ENCODE measurements at regions not wholly inside any gene's neighbourhood (a gene's known extent, or its start where the extent isn't known, plus 50 kb on each side); places are given as distances from the start of the nearest gene placed in this dataset.
"Not testable (repeated sequence)": the region's sequence is repeated elsewhere in the genome, so short reads cannot be mapped to it uniquely, and the experiment has no call there.

DNA sequence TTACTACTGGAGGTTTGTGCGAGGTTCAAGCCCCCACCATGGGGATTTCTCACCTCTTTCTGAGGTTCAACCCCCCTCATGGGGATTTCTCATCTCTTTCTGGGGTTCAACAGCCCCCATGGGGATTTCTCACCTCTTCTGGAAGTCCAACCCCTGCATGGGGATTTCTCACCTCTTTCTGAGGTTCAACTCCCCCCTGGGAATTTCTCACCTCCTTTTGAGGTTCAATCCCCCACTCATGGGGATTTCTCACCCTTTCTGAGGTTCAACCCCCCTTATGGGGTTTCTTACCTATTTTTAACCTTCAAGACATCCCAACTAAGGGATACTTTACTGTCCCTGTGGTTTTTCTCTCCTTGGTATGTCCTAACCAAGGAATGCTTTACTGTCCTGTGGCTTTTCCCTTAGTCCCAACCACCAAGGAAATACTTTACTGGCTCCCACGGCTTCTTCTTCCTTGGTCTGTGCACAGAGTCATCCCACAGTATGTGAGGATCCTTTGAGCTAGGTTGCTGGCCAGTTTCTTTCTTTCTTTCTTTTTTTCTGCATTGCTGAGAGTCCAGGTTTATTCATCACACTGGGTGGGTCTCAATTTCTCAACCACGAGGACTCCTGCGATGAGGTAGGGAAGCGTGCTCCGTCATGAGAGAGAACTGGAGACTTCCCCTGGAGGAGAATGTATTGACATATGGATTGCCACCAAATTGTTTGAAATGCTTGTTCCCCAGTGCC lies 2140.2 kb downstream of the TP53TG3F start:
- Mint-ChIP-seq H3K4me3 (no peak overlapping the region), H3K9me3 (peaks cover 36% of the 10 kb centered on the region), H3K4me1 (ENCODE audit: low read depth) (no peaks in the 10 kb centered on the region), H3K27ac (no peak overlapping the region), H3K27me3 (no peaks in the 10 kb centered on the region), H3K36me3 (no peaks in the 10 kb centered on the region)
- POLR2A ChIA-PET, result no interaction called here
- CTCF ChIA-PET, result no interaction called here
- DNase-seq, result no peak
- intact Hi-C loops (cut with micrococcal nuclease), result no loop called here

DNA sequence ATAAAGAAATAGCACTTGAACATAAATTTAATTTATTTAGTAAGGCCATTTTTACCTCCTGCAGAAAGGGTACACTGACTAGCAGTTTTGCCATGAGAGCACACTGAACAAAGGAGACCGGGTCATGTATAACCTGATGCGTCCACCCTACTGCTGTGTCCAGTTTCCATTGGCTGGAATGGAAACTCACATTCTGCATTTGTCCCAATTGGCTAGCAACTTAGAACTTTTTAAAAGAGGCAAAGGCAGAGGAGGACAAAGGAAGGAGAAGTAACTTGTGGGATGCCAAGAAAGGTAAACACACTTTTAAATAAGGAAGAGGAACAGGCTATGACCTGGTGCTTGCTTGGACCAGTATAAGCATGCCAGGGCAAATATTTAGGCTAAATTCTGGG lies 2140.7 kb downstream of the TP53TG3F start:
- POLR2A ChIA-PET; intact Hi-C loops (cut with micrococcal nuclease); H3K4me1 Mint-ChIP-seq (ENCODE audit: low read depth); H3K4me3 Mint-ChIP-seq; H3K27ac Mint-ChIP-seq; H3K36me3 Mint-ChIP-seq; H3K27me3 Mint-ChIP-seq; CTCF ChIA-PET; DNase-seq: not testable (repeated sequence)
- H3K9me3 Mint-ChIP-seq, result peaks cover 33% of the 10 kb centered on the region

DNA sequence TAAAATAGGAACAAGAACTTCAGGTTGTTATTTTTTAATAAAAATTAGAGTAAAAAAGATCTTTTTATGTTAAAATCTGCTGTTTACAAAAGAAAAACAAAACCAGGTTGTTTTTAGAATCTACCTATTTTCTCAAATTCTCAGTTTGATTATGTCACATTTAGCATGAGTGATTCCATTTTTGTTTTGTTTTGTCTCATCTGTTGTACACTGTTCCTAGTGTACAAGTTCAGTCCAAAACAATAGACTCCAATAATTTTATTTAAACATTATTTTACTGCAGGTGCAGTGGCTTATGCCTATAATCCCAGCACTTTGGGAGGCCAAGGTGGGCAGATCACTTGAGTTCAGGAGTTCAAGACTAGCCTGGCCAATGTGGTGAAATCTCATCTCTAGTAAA lies 2142.7 kb downstream of the TP53TG3F start:
- Mint-ChIP-seq H3K36me3 (no peaks in the 10 kb centered on the region), H3K27me3 (no peaks in the 10 kb centered on the region), H3K9me3 (peaks cover 35% of the 10 kb centered on the region), H3K4me1 (ENCODE audit: low read depth) (no peaks in the 10 kb centered on the region), H3K27ac (no peak overlapping the region), H3K4me3 (no peak overlapping the region)
- ChIA-PET POLR2A (no interaction called here), CTCF (no interaction called here)
- intact Hi-C loops (cut with micrococcal nuclease), result no loop called here
- no peak for DNase-seq

DNA sequence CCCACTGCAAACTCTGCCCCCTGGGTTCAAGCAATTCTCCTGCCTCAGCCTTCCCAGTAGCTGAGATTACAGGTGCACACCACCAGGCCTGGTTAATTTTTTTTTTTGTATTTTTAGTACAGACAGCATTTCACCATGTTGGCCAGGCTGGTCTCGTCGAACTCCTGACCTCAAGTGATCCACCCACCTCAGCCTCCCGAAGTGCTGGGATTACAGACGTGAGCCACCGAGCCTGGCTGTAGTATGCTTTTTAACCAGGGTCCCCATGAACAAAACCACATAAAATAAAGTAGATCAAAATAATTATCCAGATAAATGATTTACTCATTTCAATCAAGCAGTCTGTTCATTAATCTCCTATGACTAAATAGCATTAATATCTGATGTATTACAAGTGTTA lies 2144.0 kb downstream of the TP53TG3F start:
- not testable (repeated sequence) for H3K4me3 Mint-ChIP-seq

DNA sequence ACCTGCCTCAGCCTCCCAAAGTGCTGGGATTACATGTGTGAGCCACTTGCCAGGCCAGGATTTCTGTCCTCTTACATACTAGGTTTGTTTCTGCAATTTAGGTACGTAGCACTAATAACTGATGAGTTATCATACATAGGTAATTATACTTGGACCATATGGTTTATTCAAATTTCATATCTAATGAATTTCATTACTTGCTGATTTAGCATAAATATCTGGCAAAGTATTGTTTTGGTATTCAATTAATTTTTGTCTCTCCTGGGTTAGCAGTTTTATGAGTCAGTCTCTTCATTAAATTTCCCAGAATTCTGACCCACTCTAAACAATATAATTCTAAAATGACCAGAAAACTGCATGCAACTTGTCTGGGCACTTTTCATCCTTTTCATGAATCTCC lies 2146.5 kb downstream of the TP53TG3F start:
- Mint-ChIP-seq H3K27me3 (no peaks in the 10 kb centered on the region), H3K4me1 (ENCODE audit: low read depth) (no peaks in the 10 kb centered on the region), H3K36me3 (no peaks in the 10 kb centered on the region), H3K4me3 (no peak overlapping the region), H3K9me3 (peaks cover 14% of the 10 kb centered on the region), H3K27ac (no peak overlapping the region)
- ChIA-PET POLR2A (no interaction called here), CTCF (no interaction called here)
- DNase-seq, result no peak
- intact Hi-C loops (cut with micrococcal nuclease), result no loop called here

More for the DNA sequence above, 2144.0 kb downstream of the TP53TG3F start:
- POLR2A ChIA-PET; H3K4me1 Mint-ChIP-seq (ENCODE audit: low read depth); DNase-seq; H3K27me3 Mint-ChIP-seq; CTCF ChIA-PET; H3K27ac Mint-ChIP-seq; H3K36me3 Mint-ChIP-seq; intact Hi-C loops (cut with micrococcal nuclease): not testable (repeated sequence)
- H3K9me3 Mint-ChIP-seq, result peaks cover 28% of the 10 kb centered on the region

DNA sequence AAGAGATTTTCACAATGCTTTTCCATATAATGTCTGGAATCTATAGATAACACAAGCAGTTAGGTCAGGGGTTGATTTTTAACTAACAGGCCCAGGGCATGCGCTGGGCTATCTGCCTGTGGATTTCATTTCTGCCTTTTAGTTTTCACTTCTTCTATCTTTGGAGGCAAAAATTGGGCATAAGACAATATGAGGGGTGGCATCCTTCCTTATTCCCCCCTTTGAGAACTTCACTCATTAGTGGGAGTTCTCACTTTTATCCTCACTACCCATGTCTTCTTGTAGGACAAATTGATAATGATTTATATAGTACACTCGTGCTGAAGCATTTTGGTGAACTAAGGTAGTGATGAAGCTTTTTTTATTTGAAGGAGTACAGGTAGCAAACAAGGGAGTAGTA lies 2155.5 kb downstream of the TP53TG3F start:
- POLR2A ChIA-PET, H3K36me3 Mint-ChIP-seq: not testable (repeated sequence)

DNA sequence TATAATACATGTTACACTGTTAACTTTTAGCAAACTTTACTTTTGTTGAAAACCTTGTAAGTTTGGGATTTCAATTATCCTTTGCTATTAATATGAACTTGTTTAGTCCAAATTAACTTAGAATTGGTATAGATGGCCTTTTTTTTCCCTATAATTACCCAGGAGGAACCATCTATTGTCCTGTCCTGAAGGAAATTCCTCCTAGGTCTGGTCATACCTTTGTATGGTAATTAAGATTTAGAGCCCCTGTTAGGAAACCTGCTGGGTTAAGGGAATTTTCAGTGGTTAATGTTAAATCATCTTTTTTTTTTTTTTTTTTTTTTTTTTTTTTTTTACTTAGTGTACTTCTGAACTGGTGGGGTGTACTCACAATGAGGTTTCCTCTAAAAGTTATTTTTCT lies 2159.8 kb downstream of the TP53TG3F start:
- H3K4me3 Mint-ChIP-seq; DNase-seq; POLR2A ChIA-PET; H3K27ac Mint-ChIP-seq; H3K4me1 Mint-ChIP-seq (ENCODE audit: low read depth); intact Hi-C loops (cut with micrococcal nuclease); H3K36me3 Mint-ChIP-seq; H3K27me3 Mint-ChIP-seq; CTCF ChIA-PET: not testable (repeated sequence)
- peaks cover 52% of the 10 kb centered on the region for H3K9me3 Mint-ChIP-seq

More for the DNA sequence above, 2155.5 kb downstream of the TP53TG3F start:
- H3K4me1 Mint-ChIP-seq (ENCODE audit: low read depth); intact Hi-C loops (cut with micrococcal nuclease); DNase-seq; CTCF ChIA-PET; H3K4me3 Mint-ChIP-seq; H3K27me3 Mint-ChIP-seq; H3K27ac Mint-ChIP-seq: not testable (repeated sequence)
- H3K9me3 Mint-ChIP-seq, result peaks cover 38% of the 10 kb centered on the region

DNA sequence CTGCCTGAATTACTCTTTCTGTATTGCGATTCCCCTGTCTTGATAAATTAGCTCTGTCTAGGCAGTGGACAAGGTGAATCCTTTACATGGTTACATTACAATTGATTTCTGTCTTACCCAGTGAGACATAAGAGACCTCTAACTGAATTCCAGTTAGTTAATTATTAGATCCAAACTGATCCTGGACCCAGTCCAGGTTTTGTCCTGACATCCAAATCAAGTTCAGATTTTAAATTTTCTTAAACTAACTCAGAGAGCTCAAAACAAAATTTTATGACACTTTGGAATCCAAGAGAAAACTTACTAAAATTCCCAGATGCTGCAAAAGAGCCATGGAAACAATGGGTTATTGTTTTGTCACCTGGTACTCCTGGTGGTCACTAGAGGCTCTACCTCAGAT lies 2166.6 kb downstream of the TP53TG3F start:
- no peak overlapping the region for H3K4me3 Mint-ChIP-seq
- no peaks in the 10 kb centered on the region for H3K4me1 Mint-ChIP-seq (ENCODE audit: low read depth)
- intact Hi-C loops (cut with micrococcal nuclease), result no loop called here
- no peaks in the 10 kb centered on the region for H3K27me3 Mint-ChIP-seq
- DNase-seq, result no peak
- H3K27ac Mint-ChIP-seq, result no peak overlapping the region
- no peaks in the 10 kb centered on the region for H3K36me3 Mint-ChIP-seq
- peaks cover 28% of the 10 kb centered on the region for H3K9me3 Mint-ChIP-seq
- POLR2A ChIA-PET, result no interaction called here
- CTCF ChIA-PET, result no interaction called here

DNA sequence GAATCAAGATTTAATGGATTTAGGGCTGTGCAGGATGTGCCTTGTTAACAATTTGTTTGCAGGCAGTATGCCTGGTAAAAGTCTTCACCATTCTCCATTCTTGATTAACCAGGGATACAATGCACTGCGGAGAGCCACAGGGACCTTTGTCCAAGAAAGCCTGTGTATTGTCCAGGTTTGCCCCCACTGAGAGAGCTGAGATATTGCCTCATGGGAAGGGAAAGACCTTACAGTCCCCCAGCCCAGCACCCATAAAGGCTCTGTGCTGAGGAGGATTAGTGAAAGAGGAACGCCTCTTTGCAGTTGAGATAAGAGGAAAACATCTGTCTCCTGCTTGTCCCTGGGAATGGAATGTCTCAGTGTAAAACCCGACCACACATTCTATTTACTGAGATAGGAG lies 2169.6 kb downstream of the TP53TG3F start:
- Mint-ChIP-seq H3K27ac (no peak overlapping the region), H3K27me3 (no peaks in the 10 kb centered on the region), H3K4me1 (ENCODE audit: low read depth) (no peaks in the 10 kb centered on the region), H3K9me3 (peaks cover 26% of the 10 kb centered on the region), H3K4me3 (no peak overlapping the region), H3K36me3 (no peaks in the 10 kb centered on the region)
- no peak for DNase-seq
- CTCF ChIA-PET, result no interaction called here
- POLR2A ChIA-PET, result no interaction called here
- intact Hi-C loops (cut with micrococcal nuclease), result no loop called here

DNA sequence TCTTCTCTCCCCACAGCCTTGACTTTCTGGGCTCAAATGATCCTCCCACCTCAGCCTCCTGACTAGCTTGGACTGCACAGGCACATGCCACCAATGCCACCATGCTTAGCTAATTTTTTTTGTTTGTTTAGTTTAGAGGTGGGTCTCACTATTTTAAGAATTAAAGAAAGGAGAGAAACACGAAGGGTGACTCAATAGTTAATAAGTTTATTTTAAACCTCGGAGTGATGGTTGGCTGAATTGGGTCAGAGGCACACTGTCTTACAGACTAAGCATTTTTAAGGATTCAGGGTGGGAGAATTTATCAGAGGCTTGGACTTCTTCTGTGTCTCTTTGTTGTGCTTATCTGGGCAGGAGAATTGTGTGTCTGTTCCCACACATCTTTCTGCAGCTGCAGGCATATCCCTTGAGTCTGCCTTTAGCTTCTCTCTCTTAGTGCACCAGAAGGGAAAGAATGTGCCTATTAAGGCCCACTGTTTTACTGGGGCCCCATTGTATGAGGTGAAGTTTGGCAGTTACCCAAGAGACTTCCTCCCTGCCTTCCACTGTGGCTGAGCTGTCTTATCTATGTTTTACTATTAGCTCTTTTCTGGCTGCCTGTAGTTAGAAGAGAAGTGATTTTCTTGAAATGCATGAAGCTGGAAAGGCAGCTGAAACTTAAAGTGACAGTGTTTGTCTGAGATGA lies 2172.0 kb downstream of the TP53TG3F start:
- H3K4me3 Mint-ChIP-seq, result no peak overlapping the region
- CTCF ChIA-PET, result no interaction called here
- intact Hi-C loops (cut with micrococcal nuclease), result no loop called here

DNA sequence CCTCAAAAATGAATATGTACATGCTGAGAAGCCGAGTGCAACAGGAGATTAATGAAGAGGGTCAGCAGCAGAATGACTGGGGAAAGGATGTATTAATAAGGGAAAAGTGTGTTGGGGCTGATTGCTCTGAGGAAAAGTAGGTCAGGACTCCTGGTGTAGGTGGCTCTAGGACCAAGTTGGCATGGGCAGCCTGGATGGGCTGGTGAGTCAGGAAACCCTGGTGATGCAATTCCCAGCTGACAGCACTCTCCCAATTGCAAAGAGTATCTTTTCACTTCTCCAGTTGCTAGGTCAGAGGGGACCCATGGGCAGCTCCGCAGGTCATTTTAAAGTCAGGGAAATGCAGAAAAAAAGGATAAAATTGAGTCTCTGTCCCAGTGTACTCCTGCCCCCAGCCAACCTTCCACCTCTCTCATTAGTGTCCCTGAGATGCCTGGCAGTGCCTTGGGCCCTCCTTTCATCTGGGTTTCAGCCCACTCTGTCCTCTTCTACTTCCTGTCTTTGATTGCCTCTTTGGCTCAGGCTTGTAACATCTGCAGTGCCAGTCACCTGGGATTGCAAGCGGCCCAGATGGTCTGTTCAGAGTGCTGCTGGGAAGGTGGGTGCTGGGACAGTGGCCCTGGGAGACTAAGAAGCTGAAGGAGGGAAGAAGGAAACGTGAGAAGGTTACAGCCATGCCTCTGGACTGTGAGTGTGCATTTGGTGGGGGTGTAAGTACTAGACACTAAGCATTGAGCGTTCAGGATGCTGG lies 2177.2 kb downstream of the TP53TG3F start:
- no peak for DNase-seq
- intact Hi-C loops (cut with micrococcal nuclease), result no loop called here
- peaks cover 23% of the 10 kb centered on the region for H3K9me3 Mint-ChIP-seq
- H3K36me3 Mint-ChIP-seq, result no peaks in the 10 kb centered on the region
- no peaks in the 10 kb centered on the region for H3K4me1 Mint-ChIP-seq (ENCODE audit: low read depth)
- no peak overlapping the region for H3K4me3 Mint-ChIP-seq
- H3K27me3 Mint-ChIP-seq, result no peaks in the 10 kb centered on the region
- ChIA-PET POLR2A (no interaction called here), CTCF (no interaction called here)
- no peak overlapping the region for H3K27ac Mint-ChIP-seq

More for the DNA sequence above, 2172.0 kb downstream of the TP53TG3F start:
- POLR2A ChIA-PET, result no interaction called here
- no peaks in the 10 kb centered on the region for H3K4me1 Mint-ChIP-seq (ENCODE audit: low read depth)
- H3K9me3 Mint-ChIP-seq, result peaks cover 20% of the 10 kb centered on the region
- no peaks in the 10 kb centered on the region for H3K27me3 Mint-ChIP-seq
- DNase-seq, result no peak
- no peaks in the 10 kb centered on the region for H3K36me3 Mint-ChIP-seq
- H3K27ac Mint-ChIP-seq, result no peak overlapping the region

DNA sequence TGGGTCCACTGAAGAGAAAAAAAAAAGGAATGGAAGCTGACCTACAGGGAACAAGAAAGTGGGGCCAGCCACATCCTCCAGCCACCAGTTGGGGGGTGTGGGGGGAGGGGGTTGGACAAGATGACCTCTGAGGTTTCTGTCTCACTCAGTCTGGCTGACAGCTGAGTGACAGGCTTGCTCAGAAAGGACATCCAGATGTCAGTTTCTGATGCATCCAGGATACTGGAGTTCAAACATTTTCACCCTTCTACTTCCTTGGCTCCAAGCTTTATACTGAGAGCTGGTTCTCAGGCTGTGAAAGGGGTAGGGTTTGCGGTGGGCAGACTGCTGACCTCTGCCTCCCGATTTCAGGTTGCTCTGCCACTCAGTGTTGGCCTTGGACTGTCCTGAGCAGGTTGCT lies 2178.3 kb downstream of the TP53TG3F start:
- intact Hi-C loops (cut with micrococcal nuclease), result no loop called here
- Mint-ChIP-seq H3K4me3 (no peak overlapping the region), H3K9me3 (peaks cover 23% of the 10 kb centered on the region), H3K4me1 (ENCODE audit: low read depth) (no peaks in the 10 kb centered on the region), H3K36me3 (no peaks in the 10 kb centered on the region), H3K27ac (no peak overlapping the region), H3K27me3 (no peaks in the 10 kb centered on the region)
- ChIA-PET POLR2A (no interaction called here), CTCF (no interaction called here)
- no peak for DNase-seq

All from activated CD4-positive, alpha-beta memory T cell treated with anti-CD3 and anti-CD28 coated beads for 36 hours (primary cell).